GM21367 (cell line): ENCODE measurements at regions not wholly inside any gene's neighbourhood (a gene's known extent, or its start where the extent isn't known, plus 50 kb on each side); places are given as distances from the start of the nearest gene placed in this dataset.

ENCODE experiments used
- ATAC-seq: cut with Tn5 transposase; IDR thresholded peaks from one replicate; pipeline ENCODE4 v1.9.1; 2021; ENCODE audit not compliant: unreplicated experiment

DNA sequence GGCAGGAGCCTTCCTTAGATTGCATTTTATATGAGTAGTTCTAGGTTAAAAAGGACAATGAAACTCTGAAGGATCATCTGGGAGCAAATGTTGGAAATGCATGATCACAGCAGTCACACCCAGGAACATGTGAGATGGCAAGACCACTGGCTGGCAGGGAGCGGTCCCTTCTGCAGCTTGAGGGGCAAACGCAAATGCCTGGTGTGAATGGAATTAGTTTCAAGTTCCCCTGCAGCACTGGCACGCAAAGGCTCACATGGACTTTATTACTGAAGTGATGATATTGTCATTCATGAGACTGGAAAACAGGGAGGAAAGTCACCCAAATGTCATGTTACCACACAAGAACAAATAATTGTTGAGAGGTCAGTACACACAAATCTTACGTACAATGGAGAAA lies 223.3 kb downstream of the FBXO15 start:
- ATAC-seq: no peak

DNA sequence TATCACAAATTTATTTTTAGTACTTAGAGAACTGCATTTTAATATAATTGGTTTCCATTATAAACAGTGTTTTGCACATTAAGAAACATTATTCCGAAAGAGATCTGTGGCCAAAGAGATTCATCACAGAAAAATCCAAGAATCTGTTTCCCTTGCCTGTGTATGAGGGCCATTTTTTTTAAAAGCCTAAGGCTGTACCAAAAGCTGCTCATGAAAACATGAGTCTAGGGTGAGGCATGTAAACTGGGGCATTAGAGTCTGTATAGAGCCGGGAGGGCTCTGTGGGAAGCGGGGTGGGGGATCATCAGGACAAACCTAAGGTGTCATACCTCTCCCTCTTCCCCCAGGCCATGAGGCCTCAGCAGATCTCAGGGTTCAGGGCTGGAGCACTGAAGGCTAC lies 223.8 kb downstream of the FBXO15 start:
- no peak for ATAC-seq

DNA sequence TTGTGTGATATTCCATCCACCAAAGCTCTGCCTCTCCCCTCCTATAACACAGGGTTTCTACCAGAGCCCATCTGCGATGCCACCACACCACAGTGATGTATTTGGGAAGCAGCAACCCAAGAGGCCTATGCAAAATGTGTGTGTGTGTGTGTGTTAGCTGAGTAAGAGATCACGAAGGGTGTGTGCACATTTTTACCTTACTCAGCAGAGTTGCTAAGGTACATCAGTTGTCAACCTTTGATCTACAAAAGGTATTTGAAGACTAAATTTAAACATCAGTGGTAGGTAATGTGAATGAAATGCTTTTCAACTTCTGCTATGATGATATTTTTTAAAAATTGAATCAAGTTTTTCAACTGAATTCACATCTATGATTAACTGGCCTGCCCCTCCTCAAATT lies 227.6 kb downstream of the FBXO15 start:
- ATAC-seq: no peak

DNA sequence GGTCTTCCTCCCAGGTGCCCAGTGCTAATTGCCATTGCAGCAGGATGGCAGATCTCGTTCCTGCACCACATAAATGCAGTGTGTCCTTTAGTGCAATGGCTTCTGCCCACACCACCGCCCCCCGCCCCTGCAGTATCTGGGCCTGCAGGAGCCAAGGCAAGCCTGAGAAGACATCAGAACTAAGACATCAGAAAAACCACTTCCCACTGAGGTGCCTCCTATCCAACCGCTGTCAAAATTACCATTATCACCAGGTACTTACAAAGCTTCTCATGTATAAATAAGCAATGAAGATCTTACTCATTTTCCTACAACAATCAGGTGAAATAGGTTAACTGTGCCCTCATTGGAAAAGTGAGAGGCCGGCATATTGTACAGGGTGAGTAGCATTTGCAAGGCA lies 228.8 kb downstream of the FBXO15 start:
- no peak for ATAC-seq

DNA sequence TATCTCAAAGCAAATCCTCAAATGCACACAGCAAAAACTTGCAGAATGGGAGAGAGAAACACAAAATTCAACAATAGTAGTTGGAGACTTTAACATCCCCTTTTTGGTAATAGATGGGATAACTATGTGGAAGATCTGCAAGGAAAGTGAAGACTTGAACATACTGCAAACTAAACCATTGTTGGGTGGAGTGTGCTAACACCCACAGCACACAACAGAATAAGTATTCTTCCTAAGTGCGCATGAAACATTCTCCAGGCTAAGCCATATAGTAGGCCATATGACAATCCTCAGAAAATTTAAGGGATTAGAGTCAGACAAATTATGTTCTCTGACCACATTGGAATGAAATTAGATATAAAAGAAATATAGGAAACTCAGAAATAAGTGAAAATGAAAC lies 230.6 kb downstream of the FBXO15 start:
- no peak for ATAC-seq

GRCh38 chr18:73913505-73913904 lies 234.1 kb downstream of the FBXO15 start:
- ATAC-seq: no peak

- no peak for ATAC-seq
These were observed 239.3 kb downstream of the FBXO15 start for GRCh38 chr18:73908323-73908722.

GRCh38 chr18:73901566-73901965 lies 246.1 kb downstream of the FBXO15 start:
- no peak for ATAC-seq

DNA sequence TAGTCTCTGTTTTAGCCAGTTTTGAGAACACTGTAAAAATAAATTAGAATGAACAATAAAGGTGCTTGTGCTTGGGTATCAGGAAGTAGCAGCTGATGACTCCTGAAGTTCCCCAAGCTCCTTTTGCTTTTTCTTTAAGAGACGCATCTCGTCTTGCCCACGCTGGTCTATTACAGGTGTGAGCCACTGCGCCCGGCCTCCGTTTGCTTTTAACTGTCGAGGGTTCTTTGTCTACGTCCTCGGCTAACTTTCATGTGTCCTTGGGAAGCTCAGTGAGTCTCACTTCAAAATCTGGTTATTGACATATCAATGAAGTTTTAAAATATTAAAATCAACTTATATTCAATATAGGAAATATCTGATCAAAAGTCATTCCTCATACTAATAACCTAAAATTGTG lies 246.5 kb downstream of the FBXO15 start:
- no peak for ATAC-seq

DNA sequence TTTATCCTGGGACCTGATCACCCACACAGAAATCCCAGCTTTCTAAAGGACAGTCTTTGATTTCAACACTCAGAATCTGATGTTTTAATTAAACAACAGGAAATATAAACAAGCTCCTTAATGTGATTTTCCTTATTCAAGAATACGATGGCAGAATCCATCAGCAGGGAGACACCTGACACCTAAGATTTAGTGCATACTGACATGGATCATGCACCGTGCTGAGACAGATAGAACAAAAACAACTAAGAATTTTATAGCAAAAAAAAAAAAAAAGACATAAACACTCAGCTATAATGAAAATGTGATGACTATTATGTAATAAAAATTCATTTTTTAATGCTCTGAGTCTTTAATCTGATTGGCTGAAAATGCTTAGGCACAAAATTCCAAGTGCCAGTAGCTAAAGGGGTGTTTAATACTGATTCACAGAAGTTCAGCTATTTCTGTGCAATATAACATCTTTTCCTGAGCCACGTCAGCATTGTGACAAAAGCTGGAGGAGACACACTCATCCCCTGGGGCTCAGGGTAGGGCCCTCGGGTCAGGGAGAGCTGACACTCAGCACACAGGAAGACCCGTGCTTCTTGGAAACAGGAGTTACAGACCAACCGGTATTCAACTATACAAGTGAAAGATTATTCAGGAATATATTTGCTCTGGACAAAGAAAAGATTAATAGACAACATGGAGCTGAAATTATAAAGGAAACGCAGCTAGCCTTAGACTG lies 247.4 kb downstream of the FBXO15 start:
- ATAC-seq: no peak

- no peak for ATAC-seq
These were observed 250.1 kb downstream of the FBXO15 start for GRCh38 chr18:73897517-73897916.

DNA sequence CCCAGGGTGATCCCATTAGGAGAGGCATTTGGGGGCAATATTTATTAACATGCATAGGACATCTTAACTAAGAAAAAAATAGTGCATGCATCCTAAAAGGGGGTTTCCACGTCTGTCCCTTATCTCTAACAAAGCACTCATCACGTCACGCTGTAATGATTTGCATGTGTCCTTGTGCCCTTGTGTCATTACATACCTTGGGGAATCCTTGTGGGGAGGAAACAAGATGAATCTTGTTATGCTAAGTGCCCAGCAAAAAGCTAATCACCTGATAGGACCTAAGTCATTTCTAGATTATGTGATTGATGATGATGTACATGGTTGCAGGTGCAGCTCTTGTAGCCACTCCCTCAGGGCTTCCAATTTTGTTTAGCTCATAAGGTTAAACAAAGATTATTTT lies 250.9 kb downstream of the FBXO15 start:
- ATAC-seq: no peak

- ATAC-seq: no peak
These were observed 251.9 kb downstream of the FBXO15 start for GRCh38 chr18:73895701-73896100.

- no peak for ATAC-seq
These were observed 253.8 kb downstream of the FBXO15 start for GRCh38 chr18:73893880-73894279.

- no peak for ATAC-seq
These were observed 255.8 kb downstream of the FBXO15 start for GRCh38 chr18:73891572-73892421.

GRCh38 chr18:73888565-73888964 lies 259.1 kb downstream of the FBXO15 start:
- ATAC-seq: no peak

GRCh38 chr18:73887801-73888200 lies 259.8 kb downstream of the FBXO15 start:
- ATAC-seq: no peak

- ATAC-seq: no peak
These were observed 262.8 kb downstream of the FBXO15 start for GRCh38 chr18:73884868-73885267.

DNA sequence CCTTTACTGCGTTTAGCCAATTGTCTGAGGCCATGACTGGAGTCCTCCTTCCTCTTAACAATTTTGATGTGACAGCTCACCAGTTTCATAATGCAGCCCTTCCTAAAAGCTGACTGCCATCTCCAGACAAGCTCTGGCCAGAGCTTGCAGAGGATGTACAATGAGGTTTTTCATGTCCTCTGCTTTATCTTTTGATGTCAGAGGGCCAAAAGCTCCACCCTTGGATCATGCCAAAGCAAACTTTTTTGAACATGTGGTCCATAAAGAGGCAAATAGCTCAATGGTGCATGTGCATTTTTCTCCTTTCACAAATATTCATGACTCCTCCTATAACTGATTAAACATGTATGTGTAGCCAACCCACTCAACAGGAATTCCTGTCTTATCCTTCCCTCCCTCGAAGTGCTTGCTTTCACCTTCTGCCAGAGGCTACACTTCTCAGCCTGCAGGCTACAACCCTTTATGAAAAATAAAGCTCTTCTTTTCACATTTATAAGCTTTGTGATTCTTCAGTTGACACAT lies 266.2 kb downstream of the FBXO15 start:
- ATAC-seq: no peak

- no peak for ATAC-seq
These were observed 267.2 kb downstream of the FBXO15 start for GRCh38 chr18:73880387-73880786.

DNA sequence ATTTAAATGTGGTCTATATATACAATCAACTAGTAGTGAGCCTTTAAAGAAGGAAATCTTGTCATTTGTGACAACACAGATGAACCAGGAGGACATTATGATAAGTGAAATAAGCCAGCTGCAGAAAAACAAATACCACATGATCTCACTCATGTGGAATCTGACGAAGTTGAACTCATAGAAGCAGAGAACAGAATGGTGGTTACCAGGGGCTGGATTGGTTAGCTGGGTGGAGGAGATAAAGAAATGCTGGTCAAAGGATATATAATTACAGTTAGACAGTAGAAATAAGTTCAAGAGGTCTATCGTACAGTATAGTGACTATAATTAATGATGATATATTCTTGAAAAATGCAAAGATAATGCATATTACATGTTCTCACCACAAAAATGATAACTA lies 267.9 kb downstream of the FBXO15 start:
- ATAC-seq: no peak

DNA sequence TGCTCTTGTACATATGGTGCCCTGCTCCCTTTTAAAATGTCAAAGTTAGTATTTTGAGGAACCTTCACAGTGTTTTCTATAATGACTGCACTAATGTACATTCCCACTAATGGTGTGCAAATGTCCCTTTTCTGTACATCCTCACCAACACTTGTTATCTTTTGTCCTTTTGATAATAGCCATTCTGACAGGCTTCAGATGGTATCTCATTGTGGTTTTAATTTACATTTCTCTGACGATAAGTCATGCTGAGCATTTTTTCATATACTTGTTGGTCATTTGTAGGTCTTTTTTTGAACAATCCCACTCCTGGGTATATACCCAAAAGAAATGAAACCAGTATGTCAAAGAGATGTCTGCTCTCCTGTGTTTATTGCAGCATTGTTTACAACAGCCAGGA lies 268.3 kb downstream of the FBXO15 start:
- no peak for ATAC-seq
